OCI-LY1 (cell line): ENCODE measurements at regions not wholly inside any gene's neighbourhood (a gene's known extent, or its start where the extent isn't known, plus 50 kb on each side); places are given as distances from the start of the nearest gene placed in this dataset.

Experiments used
- CTCF ChIP-seq: fragments of 200-600 bp; sonication (generic), shearing (Covaris generic); IDR thresholded peaks from 2 replicates; pipeline ENCODE4 v1.5.1; 2017; ENCODE audit warnings: mild to moderate bottlenecking, antibody characterized with exemption, low read length, moderate library complexity, mixed read lengths
- EZH2 ChIP-seq: fragments of 200-600 bp; sonication (generic), shearing (Covaris generic); IDR thresholded peaks from 2 replicates; pipeline ENCODE4 v1.8.0; 2017; ENCODE audit warnings: borderline replicate concordance, mixed run types, mild to moderate bottlenecking, antibody characterized with exemption, low read length, moderate library complexity, mixed read lengths

DNA sequence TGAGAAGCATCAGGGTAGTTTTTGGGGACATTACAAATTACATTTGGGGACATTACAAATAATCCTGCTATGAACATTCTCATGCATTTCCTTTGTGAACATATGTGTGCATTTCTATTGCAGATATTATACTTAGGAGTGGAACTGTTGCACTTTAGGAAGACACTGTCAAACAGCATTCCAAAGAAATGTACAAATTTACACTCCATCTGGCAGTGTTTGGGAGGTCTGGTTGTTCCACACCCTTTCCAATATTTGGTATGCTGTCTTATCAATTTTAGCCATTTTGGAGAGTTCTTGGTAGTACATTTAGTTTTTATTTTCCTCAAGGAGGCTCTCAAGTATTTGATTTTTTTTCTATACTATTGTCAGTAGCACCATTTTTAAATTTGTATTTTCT lies 419.1 kb upstream of the ARHGEF26 start:
- no peak for TF ChIP-seq CTCF
- no peak for TF ChIP-seq EZH2
